Superior temporal gyrus (tissue), 1 donor: ENCODE measurements at regions not wholly inside any gene's neighbourhood (a gene's known extent, or its start where the extent isn't known, plus 50 kb on each side); places are given as distances from the start of the nearest gene placed in this dataset.
"Not testable (repeated sequence)": the region's sequence is repeated elsewhere in the genome, so short reads cannot be mapped to it uniquely, and the experiment has no call there.

ENCODE experiments used
- DNase-seq: peaks from one replicate; pipeline ENCODE4 v3.0.0-alpha.2; 2016; ENCODE audit errors: extremely low spot score

DNA sequence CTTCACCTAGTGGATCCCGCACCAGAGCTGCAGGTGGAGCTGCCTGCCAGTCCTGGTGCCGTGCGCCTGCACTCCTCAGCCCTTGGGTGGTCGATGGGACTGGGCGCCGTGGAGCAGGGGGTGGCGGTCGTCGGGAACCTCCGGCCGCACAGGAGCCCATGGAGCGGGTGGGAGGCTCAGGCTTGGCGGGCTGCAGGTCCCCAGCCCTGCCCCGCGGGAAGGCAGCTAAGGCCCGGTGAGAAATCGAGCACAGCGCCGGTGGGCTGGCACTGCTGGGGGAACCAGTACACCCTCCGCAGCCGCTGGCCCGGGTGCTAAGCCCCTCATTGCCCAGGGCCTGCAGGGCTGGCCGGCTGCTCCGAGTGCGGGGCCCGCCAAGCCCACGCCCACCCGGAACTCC lies 253.2 kb downstream of the MTERF1 start:
- not testable (repeated sequence) for DNase-seq

DNA sequence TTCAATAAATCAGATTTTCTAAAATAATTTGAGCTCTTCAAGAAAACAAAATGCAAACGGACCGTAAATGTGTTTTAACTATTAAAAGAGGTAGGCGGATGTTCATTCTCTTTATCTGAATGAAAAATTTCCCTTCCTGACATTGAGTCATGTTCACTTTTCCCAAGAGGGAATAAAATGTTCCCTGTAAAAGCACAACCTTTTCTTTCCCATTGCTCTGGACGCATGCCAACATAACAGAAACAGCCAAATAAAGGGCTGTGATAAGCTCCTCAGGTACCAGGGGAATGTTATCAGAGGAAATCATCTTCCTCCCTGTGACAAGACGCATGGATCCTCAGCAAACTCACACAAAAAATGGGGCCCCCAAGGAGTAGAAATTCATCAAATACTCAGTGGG lies 251.8 kb downstream of the MTERF1 start:
- DNase-seq = no peak

DNA sequence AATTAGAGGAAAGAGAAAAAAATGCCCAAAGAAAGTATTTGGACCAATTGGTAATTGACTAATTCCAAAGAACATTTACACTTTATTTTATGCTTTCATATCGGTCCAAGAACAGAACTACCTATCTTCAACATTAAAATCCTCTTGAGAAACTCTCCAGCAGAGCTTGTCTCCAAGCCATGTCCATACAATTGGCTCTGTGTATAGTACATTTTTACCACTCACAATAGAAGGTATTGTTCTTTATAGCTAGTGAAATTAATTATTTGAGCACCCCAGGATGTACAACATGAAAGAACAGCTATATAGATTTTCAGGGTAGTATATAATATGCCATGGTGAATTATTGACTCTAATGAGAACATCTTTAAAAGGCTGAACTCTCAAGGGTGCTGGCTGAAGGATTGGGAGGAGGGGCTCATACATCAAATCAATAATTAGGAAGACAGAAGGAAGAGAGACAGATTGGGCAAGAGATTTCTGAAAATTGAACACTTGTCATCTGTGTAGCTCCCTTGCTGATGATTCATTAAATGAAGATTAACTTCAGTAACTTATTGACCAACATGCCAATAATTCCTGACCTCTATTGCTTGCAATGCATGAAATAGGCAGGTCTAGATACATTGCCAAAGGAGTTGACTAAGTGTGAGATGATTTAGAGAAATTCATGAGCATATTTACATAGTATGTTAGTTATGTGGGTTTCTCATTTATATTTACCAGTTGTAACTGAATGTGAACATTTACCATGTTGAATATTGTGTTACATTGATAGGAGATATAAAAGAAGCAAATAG lies 249.7 kb downstream of the MTERF1 start:
- no peak for DNase-seq

DNA sequence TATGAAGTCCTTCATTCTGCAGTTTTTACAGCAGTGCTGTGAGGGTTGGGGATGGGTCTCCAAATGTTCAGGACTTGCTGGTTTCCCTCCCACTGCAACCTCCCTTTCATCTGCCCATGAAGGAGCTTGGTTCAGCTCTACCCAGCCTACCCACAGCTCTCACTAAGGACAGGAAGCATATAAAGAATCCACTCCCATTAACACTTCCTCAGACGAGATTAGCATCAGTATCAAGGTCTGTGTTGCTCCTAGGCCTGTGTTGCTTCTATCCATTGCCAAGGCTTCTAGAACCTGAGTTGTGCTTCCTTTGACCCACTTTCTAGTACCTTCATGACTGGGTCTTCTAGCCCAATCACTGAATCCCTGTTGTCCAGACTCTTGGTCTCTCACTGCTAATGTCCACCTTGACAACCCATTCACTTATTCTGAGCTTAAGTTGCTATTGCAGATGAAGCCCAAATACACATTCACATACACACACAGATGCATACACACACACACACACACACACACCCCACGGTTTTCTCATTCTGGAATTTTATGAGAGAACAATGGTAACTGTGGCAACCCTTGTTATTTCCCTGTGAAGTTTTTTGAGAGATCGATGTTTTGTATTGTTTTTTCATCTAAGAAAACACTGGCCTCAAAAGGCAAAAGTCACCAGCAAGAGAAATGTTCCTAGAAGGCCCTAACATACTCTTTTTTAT lies 248.1 kb downstream of the MTERF1 start:
- no peak for DNase-seq

DNA sequence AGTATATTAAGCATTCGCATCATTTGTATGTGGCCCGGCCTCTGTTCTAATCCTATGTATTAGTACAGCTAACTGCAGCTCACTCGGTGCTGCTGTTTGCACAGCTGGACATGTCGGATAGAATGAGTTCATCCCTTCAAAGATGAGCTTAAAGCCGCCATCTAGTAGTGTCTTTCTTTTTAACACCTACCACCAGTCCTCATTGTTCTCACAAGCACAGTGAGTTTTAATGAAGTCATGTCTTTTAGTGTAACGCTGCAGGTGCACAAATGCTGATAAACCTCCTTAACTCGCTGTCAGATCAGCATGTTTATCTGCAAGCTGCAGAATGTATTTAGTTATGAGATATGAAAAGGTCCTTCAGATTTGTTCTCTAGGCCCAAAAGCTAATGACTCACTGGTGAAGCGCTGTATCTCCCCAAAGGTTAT lies 247.5 kb downstream of the MTERF1 start:
- DNase-seq = no peak

DNA sequence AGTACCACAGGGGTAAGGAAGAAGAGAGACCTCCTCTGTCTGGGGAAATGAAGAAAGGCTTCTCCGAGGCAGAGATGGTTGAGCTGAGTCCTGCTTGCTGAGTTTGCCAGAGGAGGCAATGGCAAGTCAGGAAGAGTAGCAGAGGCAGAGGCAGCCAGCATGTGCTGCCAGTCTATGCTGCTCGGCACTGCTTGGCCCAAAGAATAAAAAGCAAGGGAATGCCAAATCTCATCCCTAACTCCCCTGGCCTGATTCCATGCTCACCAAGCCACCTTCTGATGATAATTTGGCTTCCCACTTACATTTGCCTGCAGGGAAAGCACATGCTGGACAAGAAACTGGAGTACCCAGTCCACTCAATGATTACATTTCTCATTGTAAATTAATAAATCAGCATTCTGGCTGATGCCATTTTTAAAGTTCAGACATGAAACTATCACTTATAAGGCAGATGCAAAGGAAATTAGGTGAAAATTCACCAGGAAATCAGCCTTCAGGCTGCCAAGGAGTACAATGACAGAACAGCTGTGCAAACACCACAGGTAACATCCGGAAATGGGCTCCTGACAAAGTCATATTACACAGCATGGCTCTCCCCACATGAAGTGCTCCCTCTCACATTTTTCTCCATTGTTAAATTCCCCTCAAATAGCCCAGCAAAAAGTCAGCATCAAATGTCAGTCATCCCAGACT lies 245.9 kb downstream of the MTERF1 start:
- no peak for DNase-seq

DNA sequence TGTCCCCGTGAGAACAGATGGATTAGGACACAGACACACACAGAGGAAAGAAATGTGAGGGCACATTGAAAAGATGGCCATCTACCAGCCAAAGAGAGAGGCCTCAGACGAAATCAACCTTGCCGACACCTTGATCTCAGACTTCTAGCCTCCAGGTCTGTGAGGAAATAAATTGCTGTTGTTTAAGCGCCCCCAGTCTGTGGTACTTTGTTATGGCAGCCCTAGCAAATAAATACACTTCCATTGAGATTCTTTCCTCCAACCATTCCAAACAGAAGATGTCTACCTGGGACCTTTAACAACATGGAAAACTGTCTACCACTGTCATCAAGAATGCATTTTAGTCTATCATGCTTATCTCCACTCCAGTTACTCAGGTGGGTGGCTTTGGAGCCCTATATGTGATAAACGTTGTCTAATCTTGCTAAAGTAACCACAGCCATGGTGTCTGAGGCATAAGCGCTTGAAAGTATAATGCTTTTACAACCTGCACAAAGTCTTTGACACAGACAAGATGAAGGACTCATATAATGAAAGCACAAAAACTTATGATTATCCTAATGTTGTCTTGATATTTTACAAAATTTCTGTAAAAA lies 244.3 kb downstream of the MTERF1 start:
- no peak for DNase-seq

DNA sequence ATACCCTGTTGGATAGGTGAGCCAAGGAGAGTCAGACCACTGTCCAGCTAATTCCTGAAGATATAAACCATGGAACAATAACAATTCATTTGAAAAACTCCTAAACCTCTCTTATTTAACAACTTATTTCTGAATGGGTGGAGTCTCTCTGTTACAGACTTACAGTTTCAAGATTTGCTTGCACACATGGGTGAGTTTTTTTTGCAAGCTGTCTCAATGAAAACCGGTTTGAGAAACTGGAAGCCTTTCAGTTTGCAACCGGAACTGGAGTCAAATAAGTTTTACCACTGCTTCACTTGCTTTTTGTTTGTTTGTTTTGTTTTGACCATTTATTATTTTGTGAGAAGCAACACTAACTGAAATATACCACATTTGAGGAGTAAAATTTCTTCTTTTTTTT lies 243.8 kb downstream of the MTERF1 start:
- no peak for DNase-seq

DNA sequence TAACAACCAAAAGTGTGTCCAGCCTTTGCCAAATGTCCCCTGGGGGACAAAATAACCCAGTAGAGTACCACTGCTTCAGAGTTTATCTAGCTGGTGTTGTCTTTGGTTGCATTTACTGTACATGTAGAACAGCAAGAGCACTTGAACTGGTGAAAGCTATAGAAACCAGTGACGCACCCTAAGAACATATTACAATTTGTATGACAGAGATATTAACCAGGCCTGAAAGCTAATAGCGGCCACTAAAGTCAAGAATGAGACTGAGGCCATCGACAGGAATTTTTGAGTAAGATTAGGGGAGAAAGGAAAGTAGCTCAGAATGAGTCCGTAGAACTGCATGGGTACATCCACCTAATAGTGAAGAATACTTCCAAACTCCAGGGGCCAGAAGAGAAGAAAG lies 236.2 kb downstream of the MTERF1 start:
- no peak for DNase-seq

DNA sequence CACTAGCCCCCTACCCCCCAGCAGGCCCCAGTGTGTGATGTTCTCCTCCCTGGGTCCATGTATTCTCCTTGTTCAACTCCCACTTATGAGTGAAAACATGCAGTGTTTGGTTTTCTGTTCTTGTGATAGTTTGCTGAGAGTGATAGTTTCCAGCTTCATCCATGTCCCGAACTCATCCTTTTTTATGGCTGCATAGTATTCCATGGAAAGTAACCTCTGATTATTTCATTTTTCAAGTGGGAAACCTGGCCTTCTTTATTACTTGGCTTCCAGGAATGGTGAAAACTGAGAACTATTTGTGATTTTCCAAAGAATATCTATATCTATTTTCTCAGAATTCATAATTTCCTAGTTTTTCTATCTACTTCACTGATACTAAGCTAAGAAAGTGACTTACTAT lies 235.0 kb downstream of the MTERF1 start:
- no peak for DNase-seq

DNA sequence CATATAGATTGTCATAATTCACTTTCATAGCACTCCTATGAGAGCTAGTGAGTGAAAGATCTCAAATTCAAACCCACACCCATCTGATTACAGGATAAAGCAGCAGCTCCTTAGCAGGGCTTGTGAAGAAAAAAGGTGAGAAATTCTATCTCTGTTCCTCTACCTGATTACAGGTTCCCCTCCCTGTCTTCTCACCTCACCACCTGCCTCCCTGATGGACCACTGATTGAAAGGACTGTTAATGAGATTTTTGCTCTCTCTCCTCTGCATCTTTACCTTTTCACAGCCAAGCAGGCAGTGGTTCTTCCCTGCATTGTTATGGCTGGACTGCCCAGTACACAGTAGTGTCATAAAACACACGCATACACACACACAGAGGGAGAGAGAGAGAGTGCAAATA lies 228.5 kb downstream of the MTERF1 start:
- DNase-seq = no peak

DNA sequence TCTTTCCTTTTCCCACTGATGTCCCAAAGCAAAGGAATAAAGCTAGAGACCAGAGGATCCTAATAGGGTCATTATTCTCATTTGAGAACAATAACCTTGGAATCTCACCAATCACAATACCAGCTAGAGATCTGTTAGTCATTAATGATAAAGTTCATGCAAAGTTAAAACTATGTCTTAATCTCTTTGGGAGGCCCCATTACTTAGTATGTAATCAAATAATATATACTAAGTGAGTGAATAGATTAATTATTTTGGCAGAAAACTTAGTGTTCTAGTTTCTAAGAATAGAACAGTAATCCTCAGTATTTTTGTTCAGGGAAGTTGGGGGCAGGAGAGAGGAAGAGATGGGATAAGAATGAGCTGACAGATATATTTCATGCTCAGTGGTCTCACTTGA lies 227.2 kb downstream of the MTERF1 start:
- DNase-seq = no peak

DNA sequence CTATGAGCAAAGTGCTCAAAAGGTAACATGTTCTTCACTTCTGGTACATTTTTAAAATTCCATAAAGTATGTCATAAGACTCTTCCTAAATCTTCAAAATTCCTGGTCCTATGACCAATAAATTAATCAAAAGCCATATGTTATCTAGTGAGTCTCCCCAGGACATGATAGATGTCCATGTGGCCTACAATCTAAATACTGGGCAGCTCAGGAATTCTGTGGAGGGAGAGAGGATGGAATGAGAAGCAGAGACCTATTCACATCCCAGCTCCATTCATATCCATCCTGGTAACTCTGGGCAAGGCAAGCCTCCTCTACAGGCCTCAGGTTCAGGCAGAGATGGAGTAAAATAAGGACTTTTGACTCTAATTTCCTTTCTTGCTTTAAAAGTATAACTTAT lies 224.8 kb downstream of the MTERF1 start:
- no peak for DNase-seq

DNA sequence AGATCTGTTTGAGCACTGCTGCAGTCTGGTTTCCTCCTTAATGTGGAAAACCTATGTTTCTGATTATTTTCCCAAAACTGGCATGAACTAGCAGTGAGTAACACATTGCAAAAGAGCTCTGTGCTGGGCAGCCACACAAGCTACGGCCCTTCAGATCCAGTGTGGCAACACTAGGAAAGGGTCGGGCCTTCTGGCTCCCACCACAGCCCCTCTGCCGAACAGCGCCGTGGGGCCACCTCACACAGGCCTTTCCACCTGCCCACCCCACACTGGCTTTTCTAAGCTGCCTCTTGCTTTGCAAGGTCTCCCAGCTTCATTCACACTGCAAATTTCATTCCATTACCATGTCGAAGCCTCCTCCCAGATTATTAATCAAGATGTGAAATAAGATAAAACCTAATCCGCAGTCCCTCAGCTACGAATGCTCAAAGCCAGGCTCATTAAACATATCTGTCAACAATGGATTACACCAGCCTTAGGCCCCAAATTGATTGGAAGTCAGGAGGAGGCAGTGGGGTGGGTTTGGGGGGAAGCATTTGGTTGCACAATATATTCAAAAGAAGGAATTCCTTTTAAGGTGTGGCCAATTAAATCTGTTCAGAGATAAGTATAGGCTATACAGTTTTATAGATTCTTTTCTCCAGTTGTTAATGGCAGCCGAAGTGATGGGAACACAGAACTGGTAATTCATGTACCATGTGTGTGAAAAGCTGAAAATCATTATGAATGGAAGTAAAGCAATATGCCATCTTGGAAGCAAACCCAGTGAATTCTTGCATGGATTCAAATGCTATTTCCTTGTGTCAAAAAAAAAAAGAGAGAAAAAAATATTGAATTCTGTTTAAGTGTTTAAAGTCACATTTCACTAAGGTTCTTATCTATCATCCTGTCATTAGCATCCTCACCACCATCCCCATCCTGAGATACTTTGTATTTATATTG lies 223.7 kb downstream of the MTERF1 start:
- no peak for DNase-seq

DNA sequence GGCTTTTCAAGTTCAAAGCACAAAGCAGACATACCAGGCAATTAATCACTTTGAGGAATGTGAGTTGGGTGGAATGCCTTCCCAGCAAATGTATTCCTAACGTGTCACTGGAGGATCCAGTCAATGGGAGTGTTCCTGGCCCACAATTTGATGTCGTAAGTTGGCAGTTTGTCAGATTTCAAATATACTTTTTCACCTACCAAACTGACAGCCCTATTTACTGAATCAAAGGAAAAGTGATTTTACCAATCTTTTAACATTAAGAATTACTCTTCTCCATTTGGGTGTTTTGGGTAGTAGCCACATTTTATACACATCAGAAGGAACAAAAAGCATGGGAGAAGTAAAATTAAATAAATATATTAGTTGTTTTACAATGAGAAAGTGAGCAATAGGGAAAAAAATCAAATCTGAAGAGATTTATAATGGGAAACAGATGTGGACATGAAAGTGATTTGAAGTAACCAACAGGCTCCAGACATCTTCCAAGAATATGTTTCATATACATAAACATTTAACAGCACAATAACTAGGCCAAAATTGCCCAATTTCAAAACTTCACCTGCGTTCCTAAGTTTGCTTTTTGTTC lies 222.9 kb downstream of the MTERF1 start:
- DNase-seq = no peak

DNA sequence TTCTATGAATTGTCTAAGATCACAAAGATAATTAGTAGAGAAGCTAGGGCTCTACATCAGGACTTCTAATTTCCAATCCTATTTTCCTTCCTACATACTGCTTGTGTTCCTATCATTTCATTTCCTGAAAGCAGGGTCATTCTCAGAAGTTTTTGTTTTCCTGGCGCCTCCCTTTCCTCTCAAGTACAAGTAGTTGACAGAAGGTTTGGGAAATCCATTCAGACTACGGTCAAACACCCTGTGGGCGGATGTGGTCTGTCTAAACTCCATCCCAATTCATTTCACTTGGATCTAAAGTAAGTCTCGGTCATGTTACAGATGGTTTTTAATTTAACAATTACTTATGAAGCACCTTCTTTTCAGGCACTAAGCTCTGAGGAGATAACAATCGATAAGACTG lies 221.4 kb downstream of the MTERF1 start:
- no peak for DNase-seq

DNA sequence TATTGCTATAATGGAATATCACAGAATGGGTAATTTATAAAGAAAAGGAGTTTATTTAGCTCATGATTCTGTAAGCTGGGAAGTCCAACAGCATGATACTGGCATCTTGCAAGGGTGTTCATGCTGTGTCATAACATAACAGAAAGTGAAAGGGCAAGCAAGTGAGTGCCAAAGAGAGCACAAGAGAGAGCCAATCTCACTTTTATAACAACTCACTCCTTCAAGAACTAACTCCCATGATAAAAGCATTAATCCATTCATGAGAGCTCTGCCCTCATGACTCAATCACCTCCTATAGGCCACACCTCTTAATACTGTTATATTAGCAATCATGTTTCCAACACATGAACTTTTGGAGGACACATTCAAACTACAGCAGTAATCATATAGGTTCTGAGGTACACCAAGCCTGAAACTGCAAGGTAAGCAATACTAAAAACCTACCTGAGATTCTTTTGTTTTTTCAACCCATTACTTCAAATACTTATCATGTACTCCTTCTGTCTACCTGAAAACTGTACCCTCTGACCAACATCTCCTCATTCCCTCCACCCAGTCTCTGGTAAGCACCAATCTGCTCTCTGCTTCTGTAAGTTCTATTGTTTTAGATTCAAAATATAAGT lies 219.7 kb downstream of the MTERF1 start:
- DNase-seq = no peak

DNA sequence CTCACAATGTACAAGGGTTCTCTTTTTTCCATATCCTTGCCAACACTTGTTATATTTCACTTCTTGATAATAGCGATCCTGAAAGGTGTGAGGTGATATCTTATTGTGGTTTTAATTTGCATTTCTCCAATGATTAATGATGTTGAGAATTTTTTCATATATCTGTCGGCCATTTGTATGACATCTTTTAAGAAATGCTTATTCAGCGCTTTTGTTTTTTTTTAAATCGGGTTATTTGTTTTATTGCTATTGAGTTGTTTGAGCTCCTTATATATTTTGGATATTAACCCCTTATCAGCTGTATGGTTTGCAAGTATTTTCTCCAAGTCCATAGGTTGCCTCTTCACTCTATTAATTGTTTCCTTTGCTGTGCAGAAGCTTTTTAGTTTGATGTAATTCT lies 218.8 kb downstream of the MTERF1 start:
- DNase-seq = no peak

DNA sequence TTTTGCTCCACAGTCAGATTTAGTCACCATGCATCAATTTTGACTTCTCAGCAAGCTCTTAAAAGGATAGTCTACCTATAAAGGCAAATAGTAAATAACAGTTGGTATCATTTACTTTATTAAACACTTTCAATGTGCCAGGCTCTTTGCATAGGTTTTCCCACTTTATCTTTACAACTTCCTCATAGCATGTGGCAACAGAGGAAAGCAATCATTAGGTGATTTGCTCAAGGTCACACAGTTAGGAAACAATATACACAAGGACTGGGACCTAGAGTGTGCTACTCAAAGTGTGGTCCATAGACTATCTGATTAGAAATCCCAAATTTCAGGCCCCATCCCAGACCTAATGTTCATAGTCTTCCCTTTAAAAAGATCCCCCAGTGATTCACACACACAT lies 212.3 kb downstream of the MTERF1 start:
- DNase-seq = no peak

DNA sequence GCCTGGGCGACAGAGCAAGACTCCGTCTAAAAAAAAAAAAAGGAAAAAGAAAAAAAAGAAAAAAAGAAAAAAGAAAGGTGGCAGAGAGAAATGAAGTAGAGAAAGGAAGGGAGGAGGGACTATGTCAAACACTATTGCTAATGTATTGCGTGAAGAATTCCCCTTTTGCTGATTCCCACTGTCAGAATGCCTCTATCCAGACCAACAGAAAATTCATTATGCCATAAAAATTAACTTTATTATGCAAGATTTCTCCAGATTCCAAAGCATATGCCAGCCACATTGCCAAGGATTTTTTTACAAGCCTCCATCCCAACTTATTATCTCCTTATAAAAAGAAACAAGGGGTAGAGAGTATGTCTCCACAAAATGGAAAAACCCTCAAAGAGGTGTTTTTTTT lies 209.3 kb downstream of the MTERF1 start:
- DNase-seq = no peak
